GM18505 (cell line): ENCODE measurements at regions not wholly inside any gene's neighbourhood (a gene's known extent, or its start where the extent isn't known, plus 50 kb on each side); places are given as distances from the start of the nearest gene placed in this dataset.

Experiments
- ATAC-seq: cut with Tn5 transposase; IDR thresholded peaks from one replicate; pipeline ENCODE4 v1.9.1; 2021; ENCODE audit not compliant: unreplicated experiment
- POLR2A ChIP-seq: IDR thresholded peaks from 4 replicates; pipeline ENCODE4 v1.6.1; 2011; ENCODE audit warnings: borderline replicate concordance; ENCODE audit not compliant: insufficient read depth, insufficient read length; ENCODE audit errors: extremely low read depth

DNA sequence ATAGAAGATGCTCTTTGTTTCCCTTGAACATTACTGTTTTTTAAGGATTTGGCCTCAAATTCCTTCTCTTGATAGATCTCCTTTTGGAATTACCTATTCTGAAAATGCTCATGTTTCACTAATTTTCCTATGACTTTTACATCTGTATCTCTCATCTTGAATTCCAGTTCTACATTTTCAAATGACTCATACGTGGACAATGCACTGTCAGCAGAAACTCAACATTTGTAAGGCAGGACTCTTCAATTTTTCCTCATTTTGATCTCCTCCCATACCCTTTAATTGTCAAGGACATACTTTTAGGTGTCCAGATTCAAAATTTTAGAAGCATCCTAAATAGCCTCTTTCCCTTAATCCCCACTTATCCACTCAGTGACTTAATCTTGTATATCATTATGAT is 341.0 kb upstream of the RASGRP1 start:
- no peak for TF ChIP-seq POLR2A
- ATAC-seq = no peak

DNA sequence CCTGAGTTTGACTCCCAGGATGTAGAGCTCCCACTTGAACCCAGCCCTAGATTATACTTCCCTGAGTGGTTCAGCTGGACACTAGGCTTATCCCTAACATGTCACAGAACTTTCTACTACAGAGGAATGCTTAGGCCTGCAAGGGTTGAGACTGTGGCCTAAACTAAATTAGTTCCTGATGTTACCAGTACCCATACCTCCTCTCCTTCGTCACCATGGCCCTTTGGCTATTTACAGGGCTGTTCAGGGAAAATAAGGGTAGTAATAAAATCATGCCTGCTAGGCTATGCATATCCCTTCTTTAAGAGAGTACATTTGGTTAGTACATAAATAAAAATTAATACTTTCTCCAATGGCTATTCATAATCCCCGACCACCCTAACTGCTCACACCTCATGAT is 356.4 kb upstream of the RASGRP1 start:
- no peak for ATAC-seq
- no peak for TF ChIP-seq POLR2A

DNA sequence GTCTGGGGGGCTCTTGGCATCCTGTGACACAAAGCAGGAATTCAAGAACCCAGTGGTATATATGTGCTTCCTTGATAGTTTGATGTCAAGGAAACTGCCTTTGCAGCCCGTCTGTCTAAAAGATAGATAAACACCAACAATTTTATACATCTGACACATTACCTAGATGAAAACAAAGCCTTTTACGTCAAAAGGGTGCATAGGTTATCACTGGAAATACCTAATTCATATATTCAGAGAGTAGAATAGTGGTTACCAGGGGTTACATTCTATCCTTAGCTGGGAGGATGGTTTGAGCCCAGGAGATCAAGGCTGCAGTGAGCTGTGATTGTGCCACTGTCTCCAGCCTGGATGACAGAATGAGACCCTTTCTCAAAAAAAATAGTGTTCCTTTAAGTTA is 356.9 kb upstream of the RASGRP1 start:
- no peak for ATAC-seq
- TF ChIP-seq POLR2A = no peak

DNA sequence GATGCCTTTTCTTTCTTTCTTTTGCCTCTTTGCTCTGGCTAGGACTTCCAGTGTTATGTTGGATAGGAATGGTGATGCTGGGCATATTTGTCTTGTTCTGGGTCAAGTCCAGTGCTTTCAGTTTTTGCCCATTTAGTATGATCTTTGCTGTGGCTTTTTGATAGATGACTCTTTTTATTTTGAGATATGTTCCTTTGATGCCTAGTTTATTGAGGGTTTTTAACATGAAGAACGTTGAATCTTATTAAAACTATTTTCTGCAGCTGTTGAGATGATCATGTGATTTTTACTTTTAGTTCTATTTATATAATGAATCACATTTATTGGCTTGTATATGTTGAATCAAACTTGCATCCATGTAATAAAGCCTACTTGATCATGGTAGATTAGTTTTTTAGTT is 363.8 kb upstream of the RASGRP1 start:
- TF ChIP-seq POLR2A = no peak
- no peak for ATAC-seq

DNA sequence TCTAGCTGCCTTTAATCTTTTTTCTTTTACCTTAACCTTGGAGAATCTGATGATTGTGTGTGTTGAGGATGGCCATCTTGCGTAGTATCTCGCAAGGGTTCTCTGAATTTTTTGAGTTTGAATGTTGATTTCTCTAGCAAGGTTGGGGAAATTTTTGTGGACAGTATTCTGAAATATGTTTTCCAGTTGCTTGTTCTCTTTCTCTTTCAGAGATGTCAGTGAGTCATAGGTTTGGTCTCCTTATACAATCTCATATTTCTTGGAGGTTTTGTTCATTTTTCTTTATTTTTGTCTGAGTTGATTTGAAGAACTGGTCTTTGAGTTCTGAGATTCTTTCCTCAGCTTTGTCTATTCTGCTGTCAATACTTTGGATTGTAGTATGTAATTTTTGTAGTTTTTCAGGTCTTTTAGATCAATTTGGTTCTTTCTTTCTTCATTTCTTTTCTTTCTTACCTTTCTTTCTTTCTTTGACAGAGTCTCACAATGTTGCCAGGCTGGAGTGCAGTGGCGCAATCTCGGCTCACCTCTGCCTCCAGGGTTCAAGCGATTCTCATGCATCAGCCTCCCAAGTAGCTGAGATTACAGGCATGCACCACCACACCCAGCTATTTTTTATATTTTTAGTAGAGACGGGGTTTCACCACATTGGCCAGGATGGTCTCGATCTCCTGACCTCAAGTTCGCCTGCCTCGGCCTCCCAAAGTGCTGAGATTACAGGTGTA is 366.4 kb upstream of the RASGRP1 start:
- no peak for ATAC-seq
- TF ChIP-seq POLR2A = no peak

DNA sequence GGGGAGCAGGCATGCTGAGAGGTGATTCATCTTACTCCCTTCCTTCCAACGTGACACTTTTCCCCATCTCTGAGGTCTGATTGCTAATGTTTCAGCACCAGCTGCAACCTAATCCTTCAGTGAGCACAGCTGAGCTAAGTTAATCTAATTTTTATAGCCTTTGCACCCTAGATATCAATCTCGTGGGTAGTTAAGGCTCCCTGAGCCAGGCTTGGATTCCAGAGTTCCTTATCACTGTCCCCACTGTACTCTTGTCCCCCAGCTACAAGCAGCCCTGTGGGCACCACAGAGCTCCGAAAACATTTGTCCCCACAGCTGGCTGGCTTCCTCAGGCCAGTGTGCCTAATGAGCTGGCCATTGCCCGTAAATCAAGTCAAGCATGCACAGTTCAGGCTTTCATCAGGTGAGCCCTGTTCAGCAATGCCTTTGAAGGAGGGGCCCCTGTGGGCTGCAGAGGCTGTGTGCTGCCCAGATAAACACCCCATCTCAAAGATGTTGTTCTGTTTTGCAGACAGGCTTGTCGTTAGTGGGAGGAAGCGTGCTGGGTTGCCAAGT is 376.9 kb upstream of the RASGRP1 start:
- TF ChIP-seq POLR2A = no peak
- ATAC-seq = no peak

DNA sequence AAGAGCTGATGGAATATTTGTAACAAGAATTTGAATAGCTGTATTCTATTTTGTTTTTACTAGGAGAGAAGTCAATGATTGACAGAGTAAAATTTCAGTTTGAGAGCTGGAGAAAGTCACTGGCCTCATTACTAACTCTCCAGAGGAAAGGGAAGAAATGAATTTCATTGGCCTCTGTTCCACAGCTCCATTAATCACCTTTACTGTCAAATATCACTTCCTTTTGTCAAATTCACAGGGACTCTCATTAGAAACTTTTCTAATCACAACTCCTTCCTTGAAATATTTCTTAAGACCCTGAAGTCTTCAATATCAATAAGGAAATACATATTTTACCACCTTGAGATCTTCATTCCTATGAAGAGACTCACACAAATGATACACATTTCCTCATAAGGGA is 379.9 kb upstream of the RASGRP1 start:
- TF ChIP-seq POLR2A = no peak
- ATAC-seq = no peak

DNA sequence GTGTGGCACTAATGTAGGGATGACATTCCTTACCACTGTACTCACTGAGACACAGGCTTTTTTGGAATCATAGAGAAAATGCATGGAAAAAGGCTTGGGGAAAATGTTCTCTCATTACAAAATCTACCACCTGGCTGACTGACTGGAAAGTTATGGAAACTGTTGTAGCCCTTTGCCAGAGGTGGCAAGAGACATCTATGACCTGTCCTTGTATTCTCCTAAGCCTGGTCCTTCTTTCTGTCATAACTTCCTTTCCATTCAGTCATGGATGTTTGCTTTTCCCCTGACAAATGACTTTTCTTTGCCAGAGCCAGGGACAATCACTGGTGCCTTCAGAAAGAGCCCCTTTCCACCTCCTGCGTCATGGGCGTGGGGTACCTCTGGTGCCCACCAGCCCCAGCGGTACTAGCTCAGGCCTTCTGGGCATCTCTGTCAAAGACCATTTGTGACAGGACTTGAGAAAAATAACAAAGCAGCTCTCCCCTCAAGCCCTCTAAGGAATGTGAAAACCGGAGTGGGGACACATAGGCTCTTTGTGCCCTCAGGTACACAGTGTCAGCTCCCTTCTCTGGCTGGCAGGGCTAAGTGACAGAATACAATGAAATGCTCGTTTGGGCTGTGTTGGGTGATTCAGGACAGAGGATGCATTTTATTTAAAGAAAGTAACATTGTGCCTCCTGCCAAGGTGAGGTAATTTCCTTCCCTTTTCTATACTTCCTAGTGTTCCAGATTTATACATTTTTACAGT is 381.1 kb upstream of the RASGRP1 start:
- no peak for TF ChIP-seq POLR2A

DNA sequence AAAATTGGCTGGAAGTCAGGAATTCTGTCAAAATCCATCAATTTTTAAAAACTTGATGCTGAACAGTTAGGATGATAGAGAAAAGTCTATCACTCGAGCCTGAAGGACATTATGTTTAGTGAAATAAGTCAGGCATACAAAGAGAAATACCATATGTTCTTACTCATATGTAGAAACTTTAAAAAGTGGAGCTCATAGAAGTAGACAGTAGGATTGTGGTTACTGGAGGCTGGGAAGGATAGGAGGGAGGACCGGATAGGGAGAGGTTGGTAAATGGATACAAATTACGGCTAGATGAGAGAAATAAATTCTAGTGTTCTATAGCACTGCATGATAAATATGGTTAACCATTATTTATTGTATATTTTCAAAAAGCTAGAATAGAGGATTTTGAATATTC is 389.5 kb upstream of the RASGRP1 start:
- no peak for TF ChIP-seq POLR2A
- ATAC-seq = no peak

More for the DNA sequence above, 381.1 kb upstream of the RASGRP1 start:
- no peak for ATAC-seq

DNA sequence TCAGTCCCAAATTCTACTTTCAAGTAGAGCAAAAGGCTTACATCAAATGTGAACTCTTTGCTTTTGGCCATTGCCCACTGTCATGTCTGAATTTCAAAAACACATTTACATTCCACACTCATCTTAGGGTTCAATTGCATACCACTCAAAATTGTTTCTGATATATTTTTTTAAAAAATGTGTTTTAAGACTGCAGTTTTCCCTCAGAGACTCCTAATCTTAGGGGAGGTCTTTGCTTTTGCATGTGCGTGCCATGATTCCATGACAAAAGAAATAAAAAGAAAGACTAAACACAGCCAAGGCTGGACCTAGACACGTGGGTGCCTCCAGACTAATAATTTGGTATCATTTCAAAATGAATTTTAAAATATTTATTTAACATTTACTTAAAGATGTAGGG is 396.8 kb upstream of the RASGRP1 start:
- ATAC-seq = no peak
- TF ChIP-seq POLR2A = no peak

DNA sequence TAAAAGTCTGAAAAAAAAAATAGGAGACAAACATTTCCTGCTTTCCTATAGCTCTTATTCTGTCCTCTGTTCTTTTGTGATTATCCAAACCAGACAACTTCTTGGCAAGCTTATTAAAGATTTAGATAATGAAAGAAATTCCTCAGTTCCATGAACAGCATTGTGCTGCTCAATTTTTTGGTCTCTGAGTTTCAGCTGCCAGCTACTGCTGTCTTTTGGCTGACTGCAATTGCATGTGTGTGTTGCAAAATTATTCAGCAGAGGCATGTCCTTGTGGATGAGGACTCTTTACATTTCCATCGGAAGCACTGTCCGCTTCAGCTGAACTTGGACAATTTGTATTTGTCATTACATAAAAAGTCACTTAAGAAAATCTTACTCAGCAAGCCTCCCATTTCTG is 397.3 kb upstream of the RASGRP1 start:
- no peak for TF ChIP-seq POLR2A
- ATAC-seq = no peak

DNA sequence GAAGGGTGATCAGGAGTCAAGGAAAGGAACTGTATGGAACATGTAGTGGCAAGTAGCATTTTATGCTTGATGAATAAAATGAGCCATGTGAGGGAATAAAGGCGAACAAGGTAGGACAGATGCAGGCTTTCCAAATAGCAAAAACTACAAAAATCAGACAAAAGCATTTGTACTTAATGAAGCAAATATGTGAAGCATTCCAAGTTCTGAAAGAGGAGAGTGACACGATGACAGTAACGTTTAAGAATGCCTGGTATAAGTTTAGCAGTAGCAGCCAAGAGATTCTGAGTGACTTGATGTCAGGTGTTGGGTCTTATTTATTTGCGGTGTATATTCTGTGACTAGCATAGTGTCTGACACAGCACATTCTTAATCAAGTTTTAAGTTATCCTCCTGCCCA is 408.2 kb upstream of the RASGRP1 start:
- no peak for TF ChIP-seq POLR2A
- no peak for ATAC-seq

DNA sequence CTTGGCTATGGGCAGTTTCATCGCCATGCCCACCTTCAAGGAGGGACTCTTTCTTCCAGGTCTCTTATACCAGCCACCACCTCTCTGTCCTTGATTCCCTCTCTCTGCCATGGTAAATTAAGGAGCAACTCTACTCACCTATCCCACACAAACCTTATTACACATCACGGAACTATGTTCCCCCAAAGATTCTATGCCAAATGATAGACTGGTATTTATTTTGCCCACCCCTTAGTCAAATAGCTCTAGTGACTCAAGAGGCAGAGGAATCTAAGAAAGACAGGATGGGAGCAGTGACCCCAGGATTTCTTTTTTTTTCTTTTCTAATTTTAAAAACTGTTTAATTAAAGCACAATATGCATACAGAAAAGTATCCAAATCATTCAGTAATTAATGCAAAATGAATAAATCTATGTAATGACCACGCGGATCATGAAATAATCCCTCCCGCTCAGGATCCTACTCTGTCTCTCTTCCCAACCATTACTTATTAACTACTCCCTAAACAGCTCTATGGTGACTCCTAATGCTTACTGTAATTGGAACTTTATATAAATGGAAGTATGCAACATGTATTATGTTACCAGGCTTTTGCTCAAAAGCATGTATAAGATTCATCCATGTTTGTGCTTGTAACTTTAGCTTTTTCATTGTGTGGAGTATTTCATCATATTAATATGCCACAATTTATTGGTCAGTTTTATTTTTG is 410.8 kb upstream of the RASGRP1 start:
- no peak for TF ChIP-seq POLR2A
- ATAC-seq = no peak
